ENCODE measurements at regions not wholly inside any gene's neighbourhood (a gene's known extent, or its start where the extent isn't known, plus 50 kb on each side); places are given as distances from the start of the nearest gene placed in this dataset.

GRCh38 chr15:93954985-93955571 lies 276.3 kb upstream of the MCTP2 start:
- Histone ChIP-seq H3K4me1 (ENCODE audit: control insufficient read depth, insufficient read depth, low read length) (peaks cover 3% of the 10 kb centered on the region), H3K27ac (ENCODE audit: low read depth, low read length) (no peak overlapping the region), H3K9ac (ENCODE audit: extremely low read depth, low read length, poor library complexity, severe bottlenecking) (no peak overlapping the region), H3K27me3 (ENCODE audit: control insufficient read depth, insufficient read depth, low read length, poor library complexity, severe bottlenecking) (no peaks in the 10 kb centered on the region), H3K4me3 (ENCODE audit: low read length) (no peak overlapping the region), H3K36me3 (ENCODE audit: control insufficient read depth, insufficient read depth, low read length) (no peaks in the 10 kb centered on the region), H3K9me3 (ENCODE audit: control insufficient read depth, low read length) (no peaks in the 10 kb centered on the region)
- TF ChIP-seq CTCF (conservative IDR thresholded peaks at IDR 0.05), result no peak
- H3K36me3 Mint-ChIP-seq (ENCODE audit: low read depth), result no peaks in the 10 kb centered on the region
- no peak overlapping the region for H3K27ac Mint-ChIP-seq
- DNase-seq, result no peak
- 70 to 93% methylated on average over 3 to 8 of the region's 8 CpGs for WGBS, 2 experiments (ENCODE audit: insufficient coverage in 1 of 2, insufficient read length in 1 of 2)
- no peaks in the 10 kb centered on the region for H3K9me3 Mint-ChIP-seq
- peaks cover 4% of the 10 kb centered on the region for H3K4me1 Mint-ChIP-seq
- H3K27me3 Mint-ChIP-seq (ENCODE audit: insufficient read depth), result no peaks in the 10 kb centered on the region
- H3K4me3 Mint-ChIP-seq, result no peak overlapping the region

- H3K27ac ChIP-seq (ENCODE audit: low read depth, low read length), result no peak overlapping the region
- Mint-ChIP-seq H3K27ac (no peak overlapping the region), H3K27me3 (ENCODE audit: insufficient read depth) (no peaks in the 10 kb centered on the region), H3K4me1 (peaks cover 6% of the 10 kb centered on the region), H3K36me3 (ENCODE audit: low read depth) (no peaks in the 10 kb centered on the region), H3K4me3 (no peak overlapping the region), H3K9me3 (no peaks in the 10 kb centered on the region)
- no peaks in the 10 kb centered on the region for H3K4me1 ChIP-seq (ENCODE audit: control insufficient read depth, insufficient read depth, low read length)
- no peaks in the 10 kb centered on the region for H3K9me3 ChIP-seq (ENCODE audit: control insufficient read depth, low read length)
- no peaks in the 10 kb centered on the region for H3K36me3 ChIP-seq (ENCODE audit: control insufficient read depth, insufficient read depth, low read length)
- H3K27me3 ChIP-seq (ENCODE audit: control insufficient read depth, insufficient read depth, low read length, poor library complexity, severe bottlenecking), result no peaks in the 10 kb centered on the region
- WGBS, 2 experiments (ENCODE audit: insufficient coverage in 1 of 2, insufficient read length in 1 of 2), result 88 to 97% methylated on average over 4 to 8 of the region's 8 CpGs
- no peak overlapping the region for H3K4me3 ChIP-seq (ENCODE audit: low read length)
- H3K9ac ChIP-seq (ENCODE audit: extremely low read depth, low read length, poor library complexity, severe bottlenecking), result no peak overlapping the region
- no peak for DNase-seq
- no peak for TF ChIP-seq CTCF (conservative IDR thresholded peaks at IDR 0.05)
Measured at GRCh38 chr15:93948726-93949125, 282.6 kb upstream of the MCTP2 start.

- Mint-ChIP-seq H3K9me3 (no peaks in the 10 kb centered on the region), H3K27ac (no peak overlapping the region), H3K4me3 (no peak overlapping the region), H3K36me3 (ENCODE audit: low read depth) (no peaks in the 10 kb centered on the region), H3K27me3 (ENCODE audit: insufficient read depth) (no peaks in the 10 kb centered on the region), H3K4me1 (peaks cover 2% of the 10 kb centered on the region)
- no peaks in the 10 kb centered on the region for H3K9me3 ChIP-seq (ENCODE audit: control insufficient read depth, low read length)
- no peak overlapping the region for H3K4me3 ChIP-seq (ENCODE audit: low read length)
- WGBS, 2 experiments (ENCODE audit: insufficient coverage in 1 of 2, insufficient read length in 1 of 2), result 81 to 87% methylated on average over 4 of the region's 4 CpGs
- no peaks in the 10 kb centered on the region for H3K36me3 ChIP-seq (ENCODE audit: control insufficient read depth, insufficient read depth, low read length)
- no peak for DNase-seq
- H3K27ac ChIP-seq (ENCODE audit: low read depth, low read length), result peak overlapping the region; percentile 64
- TF ChIP-seq CTCF (conservative IDR thresholded peaks at IDR 0.05), result no peak
- no peaks in the 10 kb centered on the region for H3K4me1 ChIP-seq (ENCODE audit: control insufficient read depth, insufficient read depth, low read length)
- no peak overlapping the region for H3K9ac ChIP-seq (ENCODE audit: extremely low read depth, low read length, poor library complexity, severe bottlenecking)
- H3K27me3 ChIP-seq (ENCODE audit: control insufficient read depth, insufficient read depth, low read length, poor library complexity, severe bottlenecking), result no peaks in the 10 kb centered on the region
Measured at GRCh38 chr15:93943586-93943985, 287.8 kb upstream of the MCTP2 start.

Data from endodermal cell (in vitro differentiated cells).